HL-60/S4 (cell line): ENCODE measurements at regions not wholly inside any gene's neighbourhood (a gene's known extent, or its start where the extent isn't known, plus 50 kb on each side); places are given as distances from the start of the nearest gene placed in this dataset.
"Not testable (repeated sequence)": the region's sequence is repeated elsewhere in the genome, so short reads cannot be mapped to it uniquely, and the experiment has no call there.

ENCODE experiments used
- in situ Hi-C: fragments of 300-500 bp; cut with MboI; formaldehyde crosslinking; loops from 2 replicates; pipeline ENCODE4 v1.14.3; 2022; ENCODE audit warnings: low sequenced_read_pairs

DNA sequence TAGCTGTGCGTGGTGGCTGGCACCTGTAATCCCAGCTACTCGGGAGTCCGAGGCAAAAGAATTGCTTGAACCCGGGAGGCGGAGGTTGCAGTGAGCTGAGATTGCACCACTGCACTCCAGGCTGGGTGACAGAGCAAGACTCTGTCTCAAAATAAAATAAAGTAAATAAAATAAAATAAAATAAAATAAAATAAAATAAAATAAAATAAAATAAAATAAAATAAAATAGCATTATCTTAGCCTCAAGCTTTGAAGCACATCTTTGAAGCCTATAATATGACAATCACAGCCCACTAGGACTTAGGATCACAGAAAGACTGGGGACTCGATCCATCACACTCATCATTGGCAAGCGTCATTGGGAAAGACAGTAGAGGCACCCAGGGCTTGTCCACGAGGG, 349.1 kb downstream of the SHANK2 start:
- in situ Hi-C loops = not testable (repeated sequence)

DNA sequence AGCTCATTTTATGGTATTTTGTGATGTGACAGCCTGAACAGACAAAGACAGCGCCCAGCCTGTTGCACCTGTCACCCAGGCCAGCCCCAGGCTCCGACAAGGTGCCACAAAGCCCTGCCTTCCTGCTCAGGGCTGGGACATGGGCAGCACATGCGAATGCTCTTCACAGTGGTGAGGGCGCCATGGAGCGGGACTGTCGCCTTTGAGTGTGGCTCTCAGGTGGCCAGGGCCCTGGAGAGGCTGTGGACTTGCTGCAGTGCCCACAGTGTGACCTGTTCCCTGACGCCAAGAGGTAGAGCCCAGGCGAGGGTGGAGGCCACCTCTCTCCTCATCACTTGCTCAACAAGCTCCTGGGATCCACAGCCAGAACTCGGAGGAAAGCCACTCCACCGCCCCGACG, 346.3 kb downstream of the SHANK2 start:
- in situ Hi-C loops = no loop called here

DNA sequence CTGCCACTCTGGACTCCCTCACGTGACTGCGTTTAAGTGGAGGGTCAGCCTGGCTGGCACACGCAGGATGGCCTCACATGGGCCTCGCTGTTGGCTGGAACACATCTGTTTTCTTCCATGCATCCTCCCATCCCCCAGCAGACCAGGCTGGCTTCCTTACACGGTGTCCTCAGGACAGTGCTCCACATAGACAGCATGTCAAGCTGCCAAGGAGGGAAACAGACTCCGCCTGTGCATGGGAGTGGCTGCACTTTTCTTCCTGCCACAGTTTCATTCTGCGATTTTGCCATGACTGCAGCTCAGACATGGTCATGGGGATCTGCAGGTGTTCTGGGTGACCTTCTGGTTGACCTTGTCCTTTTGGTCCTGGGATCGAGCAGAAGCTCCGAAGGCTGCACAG, 344.2 kb downstream of the SHANK2 start:
- in situ Hi-C loops = no loop called here

DNA sequence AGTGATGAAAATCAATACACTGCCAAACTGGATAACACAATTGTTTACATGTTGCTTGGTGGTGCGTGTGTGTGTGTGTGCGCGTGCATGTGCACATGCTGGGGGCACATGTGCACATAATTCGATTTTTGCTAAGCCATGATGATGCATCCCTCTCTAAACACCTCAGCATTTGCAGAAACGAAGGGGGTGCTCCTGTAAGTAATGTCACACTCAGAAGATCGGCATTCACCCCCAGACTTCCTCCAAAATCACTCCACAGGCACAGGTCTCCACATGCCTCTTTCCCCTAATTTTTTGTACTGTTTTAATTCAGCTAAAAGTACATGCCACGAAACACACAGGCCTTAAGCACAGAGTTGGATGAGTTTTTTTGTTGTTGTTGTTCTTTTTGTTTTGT, 341.5 kb downstream of the SHANK2 start:
- in situ Hi-C loops = no loop called here

- in situ Hi-C loops = no loop called here
These were observed 340.0 kb downstream of the SHANK2 start for GRCh38 chr11:70912226-70912840.

GRCh38 chr11:70913715-70914231, 338.6 kb downstream of the SHANK2 start:
- in situ Hi-C loops = no loop called here

DNA sequence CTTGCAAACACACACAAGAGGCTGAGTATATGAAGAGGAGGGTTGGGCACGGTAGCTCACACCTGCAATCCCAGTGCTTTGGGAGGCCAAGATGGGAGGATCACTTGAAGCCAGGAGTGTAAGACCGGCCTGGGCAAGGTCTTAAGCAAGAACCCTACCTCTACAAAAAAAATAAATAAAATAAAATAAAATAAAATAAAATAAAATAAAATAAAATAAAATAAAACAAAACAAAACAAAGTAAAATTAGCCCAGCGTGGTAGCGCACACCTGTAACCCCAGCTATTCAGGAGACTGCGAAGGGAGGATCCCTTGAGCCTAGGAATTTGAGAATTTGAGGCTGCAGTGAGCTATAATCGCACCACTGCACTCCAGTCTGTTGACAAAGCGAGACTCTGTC, 337.9 kb downstream of the SHANK2 start:
- in situ Hi-C loops = no loop called here

DNA sequence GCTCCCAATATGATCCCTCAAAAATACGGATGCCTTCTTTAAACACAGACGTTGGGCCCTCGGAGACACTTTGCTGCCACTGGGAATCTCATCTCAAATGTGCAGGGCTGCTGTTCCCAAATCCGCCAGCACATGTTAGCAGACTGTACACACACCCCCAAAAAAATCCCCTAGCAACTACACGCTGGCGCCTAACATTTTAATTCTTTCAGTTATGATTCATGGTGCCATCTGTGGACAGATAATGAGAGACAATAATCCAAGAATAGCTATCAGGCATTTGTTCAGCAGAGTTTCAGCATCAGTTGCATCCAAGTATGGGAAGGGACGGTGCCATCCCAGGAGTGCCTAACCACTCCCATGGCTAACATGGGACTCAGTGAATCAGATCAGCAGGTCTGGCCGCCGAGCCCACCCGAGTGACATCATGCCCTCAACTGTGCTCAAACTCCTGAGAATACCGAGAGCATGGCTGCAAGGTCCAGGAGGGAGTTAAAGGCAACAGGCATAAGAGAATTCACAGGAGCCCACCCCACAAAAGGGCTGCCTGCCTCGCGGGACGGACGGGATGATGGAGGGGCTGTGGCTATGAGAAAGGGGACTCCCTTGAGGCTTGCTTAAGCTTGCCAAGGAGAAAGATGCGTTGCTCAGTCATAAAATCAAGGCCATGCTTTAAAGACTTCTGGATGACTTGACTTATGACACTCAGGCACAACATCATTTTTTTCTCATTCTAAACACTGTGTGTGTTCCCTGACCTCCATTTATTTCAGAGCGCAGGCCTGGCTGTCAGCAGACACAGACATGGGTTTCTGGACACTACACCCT, 337.0 kb downstream of the SHANK2 start:
- in situ Hi-C loops = no loop called here

DNA sequence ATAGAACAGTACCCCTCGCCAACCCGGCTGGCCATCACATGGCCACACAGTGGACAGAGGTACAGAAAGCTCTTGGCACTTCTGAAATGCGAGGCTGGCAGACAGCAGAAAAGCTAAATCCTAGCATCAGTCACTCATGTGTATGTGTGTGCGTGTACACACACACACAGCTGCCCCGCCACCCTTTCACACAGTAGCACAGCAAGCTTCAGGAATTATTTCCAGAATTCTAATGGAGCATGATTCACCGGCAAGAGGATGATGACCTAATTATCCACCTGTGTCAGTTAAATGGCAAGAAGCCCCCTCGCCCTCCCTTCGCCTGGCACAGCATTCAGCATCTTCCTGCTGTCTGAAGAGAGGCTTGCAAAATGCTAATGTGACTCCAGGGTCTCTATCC, 336.0 kb downstream of the SHANK2 start:
- in situ Hi-C loops = no loop called here

- in situ Hi-C loops = no loop called here
These were observed 334.1 kb downstream of the SHANK2 start for GRCh38 chr11:70918242-70918641.

- in situ Hi-C loops = no loop called here
These were observed 330.6 kb downstream of the SHANK2 start for GRCh38 chr11:70921804-70922203.

DNA sequence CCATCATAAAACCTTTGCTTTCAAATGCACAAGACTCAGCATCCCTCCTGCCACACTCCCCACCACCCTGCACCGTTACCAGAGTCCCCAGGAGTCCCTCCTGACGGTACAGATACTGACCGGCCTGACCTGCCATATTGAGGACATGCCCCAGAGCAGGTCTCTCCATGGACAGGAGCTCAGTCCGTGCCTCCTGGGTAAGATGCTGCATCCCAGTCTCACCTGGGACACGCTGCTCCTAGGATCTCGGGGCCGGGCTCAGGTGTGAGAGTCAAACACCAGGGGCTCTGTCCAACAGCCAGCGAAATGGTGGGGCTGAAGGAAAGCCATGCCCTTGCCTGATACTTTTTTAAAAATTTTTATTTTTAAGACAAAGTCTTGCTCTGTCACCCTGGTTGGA, 328.3 kb downstream of the SHANK2 start:
- in situ Hi-C loops = no loop called here

- in situ Hi-C loops = no loop called here
These were observed 327.1 kb downstream of the SHANK2 start for GRCh38 chr11:70925238-70925637.

- in situ Hi-C loops = no loop called here
These were observed 325.7 kb downstream of the SHANK2 start for GRCh38 chr11:70926543-70927201.

DNA sequence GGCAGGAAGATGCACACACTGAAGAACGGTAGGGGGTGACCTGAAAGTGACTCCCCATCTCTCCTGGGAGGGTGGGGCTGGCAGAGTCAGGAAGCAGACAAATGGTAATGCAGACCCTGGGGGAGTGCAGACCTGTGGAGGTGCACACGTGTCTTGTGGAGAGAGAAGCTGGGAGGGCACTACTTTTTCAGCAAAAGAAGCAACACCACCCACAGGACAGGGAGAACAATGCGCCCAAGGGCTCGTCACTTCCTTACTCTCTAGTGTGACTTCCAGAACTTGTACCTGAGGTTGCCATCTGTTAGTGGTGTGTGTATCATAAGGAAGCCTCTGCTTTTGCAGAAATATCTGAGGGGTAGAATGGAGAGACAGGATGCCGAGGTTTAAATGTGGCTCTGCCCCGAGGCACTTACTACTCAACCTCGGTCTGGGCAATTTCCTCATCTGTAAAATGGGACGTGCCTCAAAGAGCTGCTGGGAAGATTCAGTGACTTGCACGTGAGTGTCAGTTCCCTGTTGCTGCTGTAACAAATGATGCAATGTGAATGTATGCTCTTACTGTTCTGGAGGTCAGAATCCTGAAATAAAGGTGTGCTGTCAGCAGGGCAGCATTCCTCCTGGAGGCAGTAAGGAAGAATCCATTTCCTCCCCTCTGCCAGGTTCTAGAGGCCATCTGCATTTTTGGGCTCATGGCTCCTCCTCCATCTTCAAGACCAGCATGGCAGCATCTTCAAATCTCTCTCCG, 323.4 kb downstream of the SHANK2 start:
- in situ Hi-C loops = no loop called here

DNA sequence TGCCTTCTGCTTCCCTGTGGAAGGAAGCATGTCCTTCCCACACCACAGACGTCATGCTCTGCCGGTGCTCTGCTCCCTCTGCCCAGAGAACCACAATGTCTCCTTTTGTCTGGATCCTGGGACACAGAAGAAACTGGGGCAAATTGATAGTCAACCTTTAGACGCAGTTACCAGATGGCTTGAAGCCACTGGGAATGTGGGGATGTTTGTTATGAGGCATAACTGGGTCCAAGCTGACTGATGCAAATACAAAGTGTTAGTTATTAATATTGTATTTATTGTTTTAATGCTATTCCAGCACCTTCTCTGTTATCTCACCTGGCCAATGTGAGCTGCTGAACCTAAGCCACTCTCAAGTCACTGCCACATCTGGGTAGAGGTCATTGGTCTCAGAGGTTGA, 322.2 kb downstream of the SHANK2 start:
- in situ Hi-C loops = no loop called here

- in situ Hi-C loops = no loop called here
These were observed 320.9 kb downstream of the SHANK2 start for GRCh38 chr11:70931430-70931829.

- in situ Hi-C loops = no loop called here
These were observed 318.3 kb downstream of the SHANK2 start for GRCh38 chr11:70933981-70934583.

DNA sequence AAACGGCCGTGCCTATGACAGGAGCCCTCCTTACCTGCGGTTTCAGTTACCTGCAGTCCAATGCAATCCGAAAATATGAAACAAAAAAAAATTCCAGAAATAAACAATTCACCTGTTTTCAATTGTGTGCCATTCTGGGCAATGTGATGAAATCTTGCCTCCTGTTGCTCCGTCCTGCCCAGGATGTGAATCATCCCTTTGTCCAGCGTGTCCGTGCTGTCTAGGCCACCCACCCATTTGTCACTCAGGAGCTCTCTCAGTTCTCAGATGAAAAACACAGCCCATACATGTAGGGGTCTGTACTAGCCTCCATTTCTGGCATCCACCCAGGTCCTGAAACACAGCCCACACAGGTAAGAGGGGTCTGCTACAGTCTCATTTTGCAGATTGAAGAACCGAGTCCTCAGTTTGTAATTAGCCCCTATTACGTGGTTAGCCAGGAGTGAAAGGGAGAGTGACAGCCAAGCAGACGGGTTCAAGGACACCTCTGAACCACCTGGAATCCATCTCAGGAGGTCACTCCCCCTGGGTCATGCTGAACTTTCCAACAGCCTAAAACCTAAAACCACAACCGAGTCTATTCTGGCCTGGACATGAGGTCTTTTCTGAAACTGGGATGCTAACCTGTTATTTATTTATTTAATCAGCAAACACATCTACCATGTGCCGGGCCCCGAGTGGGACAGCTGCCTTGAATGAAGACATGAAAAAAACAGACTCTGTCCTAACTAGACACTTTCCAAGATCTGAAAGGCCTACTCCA, 317.2 kb downstream of the SHANK2 start:
- in situ Hi-C loops = no loop called here

DNA sequence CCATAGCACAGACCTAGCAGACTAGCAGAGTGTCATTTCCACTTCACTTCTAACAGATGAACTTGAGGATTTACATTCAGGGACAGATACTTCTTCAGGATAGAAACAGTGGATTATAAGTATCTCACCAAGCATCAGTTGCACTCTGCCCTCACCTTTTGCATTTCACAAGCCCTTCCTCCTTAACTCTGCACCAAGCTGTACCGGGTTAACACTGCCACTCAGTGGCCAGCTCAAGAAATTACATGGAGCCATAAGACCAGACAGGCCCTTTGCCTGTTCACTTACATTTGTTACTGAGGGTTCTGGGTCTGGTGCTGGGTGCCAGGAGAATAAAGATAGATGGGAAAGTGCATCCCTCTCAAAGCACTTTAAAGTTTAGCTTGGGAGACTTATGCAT, 309.8 kb downstream of the SHANK2 start:
- in situ Hi-C loops = no loop called here
